Gastroesophageal sphincter (tissue), 4 donors: ENCODE measurements at regions not wholly inside any gene's neighbourhood (a gene's known extent, or its start where the extent isn't known, plus 50 kb on each side); places are given as distances from the start of the nearest gene placed in this dataset.

Experiments used
- ATAC-seq: fragments of 150-250 bp; one replicate; pipeline ENCODE4 v1.9.1; 2016; ENCODE audit warnings: mild to moderate bottlenecking, moderate library complexity
- H3K27ac ChIP-seq, 4 donors: fragments of 200-600 bp; sonication (generic) in 3 of 4; 1 replicate in 3 of 4; 2 replicates in 1 of 4; pipeline ENCODE4 v1.5.1; 2016 to 2019
- H3K27me3 ChIP-seq: fragments of 200-600 bp; sonication (generic); one replicate; pipeline ENCODE4 v1.5.1; 2019
- H3K36me3 ChIP-seq, 2 donors: fragments of 200-600 bp; sonication (generic); one replicate each; pipeline ENCODE4 v1.5.1; 2019; ENCODE audit warnings: control low read depth in 1 of 2
- H3K4me1 ChIP-seq, 3 donors: fragments of 200-600 bp; sonication (generic); 1 replicate in 2 of 3; 2 replicates in 1 of 3; pipeline ENCODE4 v1.5.1; 2016 to 2019; ENCODE audit warnings: control low read depth in 2 of 3
- H3K4me3 ChIP-seq, 2 donors: fragments of 200-600 bp; sonication (generic); one replicate each; pipeline ENCODE4 v1.5.1; 2019; ENCODE audit warnings: mild to moderate bottlenecking in 1 of 2, moderate library complexity in 1 of 2
- H3K9me3 ChIP-seq, 3 donors: fragments of 200-600 bp; sonication (generic); one replicate each; pipeline ENCODE4 v1.5.1; 2017 to 2019; ENCODE audit warnings: control low read depth in 2 of 3
- EP300 ChIP-seq: sonication (generic); formaldehyde crosslinking; IDR thresholded peaks from one replicate; pipeline ENCODE4 v1.6.1; 2017; ENCODE audit warnings: antibody characterized with exemption, mild to moderate bottlenecking
- POLR2A ChIP-seq, 2 donors: fragments of 450-650 bp; IDR thresholded peaks; one replicate each; pipeline ENCODE4 v1.6.1; 2017; ENCODE audit warnings: antibody characterized with exemption in 2 of 2, mild to moderate bottlenecking in 2 of 2, moderate library complexity in 1 of 2
- POLR2AphosphoS5 ChIP-seq: sonication (generic); formaldehyde crosslinking; IDR thresholded peaks from one replicate; pipeline ENCODE4 v1.6.1; 2017; ENCODE audit warnings: antibody characterized with exemption
- WGBS, 2 donors: methylation state at CpG; one replicate each; pipeline ENCODE4 v1.1.5; 2018; ENCODE audit warnings: low coverage in 1 of 2; 5-methylcytosine and 5-hydroxymethylcytosine counted together
- TF ChIP-seq, protein P1 (sequence below), 4 experiments: fragments of 200-600 bp in 2 of 4; fragments of 450-650 bp in 2 of 4; sonication (generic) in 1 of 4; IDR thresholded peaks; one replicate each; pipeline ENCODE4 v1.5.1; 2017 to 2019; ENCODE audit warnings: antibody characterized with exemption in 4 of 4, mild to moderate bottlenecking in 2 of 4, moderate library complexity in 2 of 4

DNA sequence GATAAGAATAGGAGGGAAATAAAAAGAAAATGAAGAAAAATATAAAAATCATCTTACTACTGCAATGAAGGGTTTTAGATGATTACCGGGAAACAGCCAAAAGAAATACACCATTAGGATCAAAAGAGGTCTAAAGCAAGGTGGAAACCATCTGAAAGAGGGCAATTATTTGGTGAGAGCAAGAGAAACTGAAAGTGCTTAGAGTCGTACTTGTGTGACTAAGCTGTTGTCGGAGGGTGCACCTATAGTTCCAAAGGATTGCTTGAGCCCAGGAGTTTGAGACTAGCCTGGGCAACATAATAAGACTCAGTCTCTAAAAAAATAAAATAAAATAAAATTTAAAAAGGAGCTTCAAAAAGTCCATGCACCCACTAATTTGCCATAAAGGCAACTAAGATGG, 169.5 kb downstream of the DKK1 start:
- no peaks in the 10 kb centered on the region for H3K36me3 ChIP-seq
- WGBS, 2 donors, result 85 to 93% methylated on average over 3 of the region's 3 CpGs
- no peaks in the 10 kb centered on the region for H3K9me3 ChIP-seq
- H3K4me1 ChIP-seq, result no peaks in the 10 kb centered on the region
- no peak overlapping the region for H3K4me3 ChIP-seq
- no peak overlapping the region for H3K27ac ChIP-seq
- TF ChIP-seq POLR2A (IDR thresholded peaks at IDR 0.05) (no peak), POLR2AphosphoS5 (no peak), EP300 (no peak)
- TF ChIP-seq, protein P1, sequence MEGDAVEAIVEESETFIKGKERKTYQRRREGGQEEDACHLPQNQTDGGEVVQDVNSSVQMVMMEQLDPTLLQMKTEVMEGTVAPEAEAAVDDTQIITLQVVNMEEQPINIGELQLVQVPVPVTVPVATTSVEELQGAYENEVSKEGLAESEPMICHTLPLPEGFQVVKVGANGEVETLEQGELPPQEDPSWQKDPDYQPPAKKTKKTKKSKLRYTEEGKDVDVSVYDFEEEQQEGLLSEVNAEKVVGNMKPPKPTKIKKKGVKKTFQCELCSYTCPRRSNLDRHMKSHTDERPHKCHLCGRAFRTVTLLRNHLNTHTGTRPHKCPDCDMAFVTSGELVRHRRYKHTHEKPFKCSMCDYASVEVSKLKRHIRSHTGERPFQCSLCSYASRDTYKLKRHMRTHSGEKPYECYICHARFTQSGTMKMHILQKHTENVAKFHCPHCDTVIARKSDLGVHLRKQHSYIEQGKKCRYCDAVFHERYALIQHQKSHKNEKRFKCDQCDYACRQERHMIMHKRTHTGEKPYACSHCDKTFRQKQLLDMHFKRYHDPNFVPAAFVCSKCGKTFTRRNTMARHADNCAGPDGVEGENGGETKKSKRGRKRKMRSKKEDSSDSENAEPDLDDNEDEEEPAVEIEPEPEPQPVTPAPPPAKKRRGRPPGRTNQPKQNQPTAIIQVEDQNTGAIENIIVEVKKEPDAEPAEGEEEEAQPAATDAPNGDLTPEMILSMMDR (IDR thresholded peaks at IDR 0.05), result no peak
- H3K27me3 ChIP-seq, result no peaks in the 10 kb centered on the region
- no peak for ATAC-seq

DNA sequence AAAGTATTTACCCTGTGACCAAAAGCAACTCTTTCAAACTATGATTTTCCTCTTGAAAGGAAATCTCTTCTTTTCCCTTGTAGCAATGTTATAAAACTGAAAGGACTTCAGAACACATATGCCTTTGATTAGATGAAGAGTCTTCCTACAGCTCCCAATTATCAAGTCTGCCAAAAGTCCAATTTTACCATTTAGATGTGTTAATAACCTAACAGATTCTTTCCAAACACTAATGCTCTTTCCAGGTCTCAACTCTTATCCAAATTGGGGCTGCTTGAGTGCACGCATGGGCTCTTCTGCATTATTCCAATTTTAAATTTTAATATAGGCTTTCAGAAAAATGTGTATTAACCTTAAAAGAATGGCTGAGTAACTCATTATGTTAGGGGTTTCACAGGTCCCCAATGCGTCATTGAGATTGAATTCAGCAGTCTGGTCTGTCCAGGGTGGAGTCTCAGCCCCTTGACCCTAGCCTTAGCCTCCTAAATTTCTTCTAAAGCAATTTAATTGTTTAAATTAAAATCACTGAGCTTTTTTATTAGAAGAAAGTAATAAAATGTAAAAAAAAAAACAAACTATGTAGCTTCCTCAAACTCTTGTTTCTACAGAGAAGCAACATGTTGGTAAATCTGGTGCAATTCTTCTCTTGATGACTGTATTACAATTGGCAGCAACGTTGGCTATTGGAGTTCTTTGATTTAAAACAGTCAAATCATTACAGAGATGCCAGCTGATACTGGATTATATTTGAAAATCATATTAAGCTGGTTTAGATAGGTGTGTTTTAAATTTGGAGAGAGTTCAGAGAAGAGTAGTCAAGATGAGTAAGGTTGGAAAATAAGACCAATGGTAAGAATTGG, 170.4 kb downstream of the DKK1 start:
- no peaks in the 10 kb centered on the region for H3K4me1 ChIP-seq
- no peak overlapping the region for H3K4me3 ChIP-seq
- TF ChIP-seq POLR2A (IDR thresholded peaks at IDR 0.05) (no peak), POLR2AphosphoS5 (no peak), EP300 (no peak)
- TF ChIP-seq, protein P1 (IDR thresholded peaks at IDR 0.05), result no peak

DNA sequence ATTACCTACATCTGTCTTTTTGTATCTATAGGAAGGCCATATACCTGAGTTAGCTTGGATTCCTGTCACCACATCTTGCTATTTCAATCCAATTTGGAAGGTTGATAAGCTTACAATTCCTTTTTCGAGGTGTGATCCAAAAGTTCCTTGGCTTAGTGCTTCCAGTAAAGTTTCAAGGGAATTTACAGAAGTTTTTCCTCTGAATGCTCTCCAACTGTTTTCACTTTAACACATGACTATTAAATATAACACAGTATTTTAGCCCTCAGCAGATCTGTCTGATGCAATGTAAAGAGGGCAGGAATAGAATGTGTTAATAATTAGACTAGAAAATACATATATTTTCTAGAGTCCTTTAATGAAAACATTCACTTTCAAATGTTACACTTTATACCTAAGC, 171.4 kb downstream of the DKK1 start:
- 50 to 58% methylated on average over 1 of the region's 1 CpG for WGBS, 2 donors
- H3K27ac ChIP-seq, result no peak overlapping the region
- no peak for ATAC-seq
- H3K4me1 ChIP-seq, result no peaks in the 10 kb centered on the region
- TF ChIP-seq POLR2AphosphoS5, result no peak
- TF ChIP-seq EP300, result no peak
- TF ChIP-seq POLR2A (IDR thresholded peaks at IDR 0.05), result no peak
- TF ChIP-seq, protein P1 (IDR thresholded peaks at IDR 0.05), result no peak
- H3K36me3 ChIP-seq, result no peaks in the 10 kb centered on the region
- no peaks in the 10 kb centered on the region for H3K27me3 ChIP-seq
- no peak overlapping the region for H3K4me3 ChIP-seq
- no peaks in the 10 kb centered on the region for H3K9me3 ChIP-seq

More for the DNA sequence above, 170.4 kb downstream of the DKK1 start:
- H3K9me3 ChIP-seq, result no peaks in the 10 kb centered on the region
- no peaks in the 10 kb centered on the region for H3K27me3 ChIP-seq
- no peaks in the 10 kb centered on the region for H3K36me3 ChIP-seq
- 87% methylated on average over 3 of the region's 3 CpGs for WGBS, 2 donors
- no peak overlapping the region for H3K27ac ChIP-seq
- ATAC-seq, result no peak

DNA sequence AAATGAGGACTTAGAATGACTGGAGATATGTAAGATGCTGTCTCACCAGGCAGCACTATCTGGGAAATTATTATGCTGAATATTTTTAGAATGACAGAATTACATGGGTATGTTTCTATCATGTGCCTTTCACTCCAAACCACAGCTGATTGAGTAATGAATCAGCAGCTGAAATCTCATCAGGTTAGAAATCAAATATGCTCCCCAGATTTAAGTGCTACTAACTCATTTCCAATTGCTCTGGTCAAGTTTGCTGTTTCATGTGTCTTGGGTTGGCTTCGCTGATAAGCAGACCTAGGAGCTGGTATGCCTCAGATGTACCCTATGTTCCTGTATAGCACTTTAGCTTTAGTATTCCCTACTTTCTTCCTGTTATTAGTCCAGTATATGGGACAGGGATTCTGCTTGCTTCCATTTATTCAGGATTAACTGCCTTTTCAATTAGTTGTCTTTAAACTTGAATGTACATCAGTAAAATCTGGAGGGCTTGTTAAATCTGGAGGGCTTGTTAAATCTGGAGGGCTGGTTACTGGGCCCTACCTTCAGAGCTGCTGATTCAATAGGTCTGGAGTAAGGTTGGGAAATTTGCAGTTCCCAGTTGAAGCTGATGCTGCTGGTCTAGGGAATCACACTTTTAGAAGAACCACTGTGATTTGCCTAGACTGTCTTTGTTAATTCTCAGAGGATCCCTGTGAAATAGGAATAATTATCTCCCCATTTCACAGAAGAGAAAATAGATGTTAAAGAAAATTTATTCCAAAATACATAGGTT, 172.9 kb downstream of the DKK1 start:
- Histone ChIP-seq H3K9me3 (no peaks in the 10 kb centered on the region), H3K4me1 (no peaks in the 10 kb centered on the region), H3K27ac (no peak overlapping the region), H3K4me3 (no peak overlapping the region), H3K36me3 (no peaks in the 10 kb centered on the region), H3K27me3 (no peaks in the 10 kb centered on the region)
- TF ChIP-seq POLR2A (IDR thresholded peaks at IDR 0.05) (no peak), POLR2AphosphoS5 (no peak), EP300 (no peak)
- TF ChIP-seq, protein P1 (IDR thresholded peaks at IDR 0.05), result no peak
- ATAC-seq, result no peak
- WGBS, 2 donors, result 75 to 100% methylated on average over 1 of the region's 1 CpG
